DMS153 treated with DMSO at 0.1 percent for 48 hours (cell line): ENCODE measurements at regions not wholly inside any gene's neighbourhood (a gene's known extent, or its start where the extent isn't known, plus 50 kb on each side); places are given as distances from the start of the nearest gene placed in this dataset.

Experiments used
- DNase-seq: peaks from one replicate; lab custom pipeline; 2025; ENCODE audit not compliant: unreplicated experiment; lab: John Stamatoyannopoulos, UW

DNA sequence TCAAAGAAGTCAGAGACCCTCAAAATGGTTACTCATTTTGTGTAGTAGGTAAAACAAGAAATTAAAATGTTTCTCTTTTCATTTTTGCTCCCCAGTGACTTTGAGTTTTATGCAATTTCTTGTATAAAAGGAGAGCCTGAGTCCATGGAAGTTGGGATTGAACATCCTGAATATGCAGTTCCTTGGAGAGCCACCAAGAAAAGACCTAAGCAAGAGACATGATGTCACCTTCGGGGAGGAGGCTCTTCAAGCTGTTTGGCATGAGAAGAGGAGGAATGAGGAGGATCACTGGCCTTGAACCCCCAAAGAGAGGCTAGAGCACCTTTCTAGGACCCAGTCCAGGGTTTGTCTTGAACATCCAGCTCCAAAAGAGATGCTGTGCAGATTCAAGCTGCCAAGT is 62.3 kb upstream of the CALM2 start:
- DNase-seq = no peak

DNA sequence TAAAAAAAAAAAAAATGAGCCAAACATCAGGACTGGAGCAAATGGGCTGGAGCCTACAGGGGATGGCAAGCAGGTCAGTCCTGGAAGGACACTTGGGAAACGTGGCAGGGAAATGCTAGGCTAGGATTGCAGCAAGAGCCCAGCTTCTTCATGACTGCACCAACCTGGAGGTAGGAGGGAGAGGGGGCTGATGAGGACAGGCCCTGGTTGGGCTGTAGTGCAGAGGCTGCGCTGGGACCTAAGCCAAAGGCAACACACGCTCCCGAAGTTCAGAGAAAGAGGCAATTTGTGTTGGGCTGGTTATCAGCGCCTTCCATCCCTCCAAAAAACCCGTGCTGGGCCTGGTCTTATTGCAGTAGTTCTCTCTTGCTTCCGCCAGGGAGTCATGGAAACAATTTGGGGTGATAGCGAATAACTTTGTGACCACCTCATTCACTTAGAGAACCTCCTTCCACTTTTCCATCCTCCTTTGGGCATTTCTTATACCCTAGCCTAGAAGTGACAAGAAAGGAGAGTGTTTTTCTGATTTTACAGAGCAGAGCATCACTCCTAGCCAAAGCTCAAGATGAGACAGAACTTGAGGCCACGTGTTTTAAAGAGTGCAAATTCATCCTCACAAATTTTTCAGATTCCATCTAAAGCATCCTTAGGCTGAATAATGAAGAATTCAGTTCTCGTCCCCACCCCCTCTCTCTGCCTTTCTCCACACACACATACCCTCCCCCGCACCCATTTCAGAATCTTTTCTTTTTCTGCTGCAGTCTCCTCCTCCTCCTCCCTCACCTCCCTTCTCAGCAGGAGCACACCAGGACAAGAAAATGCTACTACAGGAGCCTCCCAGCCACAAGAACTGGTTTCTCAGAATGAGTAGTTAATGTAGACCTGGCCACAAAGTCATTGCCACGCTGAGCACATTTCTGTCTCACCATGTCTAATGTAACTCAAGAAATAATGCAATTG is 61.3 kb upstream of the CALM2 start:
- no peak for DNase-seq

DNA sequence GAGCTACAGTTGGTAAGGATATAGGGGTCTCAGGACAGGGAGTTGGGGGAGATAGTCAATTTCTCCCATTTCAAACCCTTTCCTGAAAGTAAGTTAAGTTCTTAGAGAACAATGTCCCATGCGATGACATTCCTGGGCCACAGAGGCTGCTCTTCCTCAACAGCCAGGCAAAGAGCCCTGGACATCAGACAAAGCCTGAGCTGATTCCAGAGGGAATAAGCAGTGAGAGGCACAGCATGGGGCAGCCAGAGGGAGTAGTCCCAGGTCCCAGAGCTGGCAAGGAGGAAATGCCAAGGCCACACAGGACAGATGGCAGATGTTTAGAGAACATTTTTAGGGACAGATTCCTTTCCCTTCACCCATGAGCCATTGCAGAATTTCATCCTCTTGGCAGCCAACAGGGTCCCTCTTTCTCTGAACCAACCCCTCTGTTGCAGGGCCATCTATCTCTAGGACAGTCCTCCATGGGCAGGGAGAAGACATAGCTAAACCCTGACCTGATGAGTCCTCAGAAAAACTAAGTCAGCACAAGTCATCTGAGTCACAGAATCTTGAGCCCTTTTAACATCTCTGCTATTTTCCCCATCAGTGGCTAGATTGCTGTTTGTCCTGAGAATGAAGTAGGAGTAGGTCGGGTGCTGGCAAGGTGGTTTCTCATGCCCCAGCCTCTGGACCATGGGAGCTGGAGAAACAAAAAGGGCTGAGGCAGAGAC is 60.3 kb upstream of the CALM2 start:
- no peak for DNase-seq

DNA sequence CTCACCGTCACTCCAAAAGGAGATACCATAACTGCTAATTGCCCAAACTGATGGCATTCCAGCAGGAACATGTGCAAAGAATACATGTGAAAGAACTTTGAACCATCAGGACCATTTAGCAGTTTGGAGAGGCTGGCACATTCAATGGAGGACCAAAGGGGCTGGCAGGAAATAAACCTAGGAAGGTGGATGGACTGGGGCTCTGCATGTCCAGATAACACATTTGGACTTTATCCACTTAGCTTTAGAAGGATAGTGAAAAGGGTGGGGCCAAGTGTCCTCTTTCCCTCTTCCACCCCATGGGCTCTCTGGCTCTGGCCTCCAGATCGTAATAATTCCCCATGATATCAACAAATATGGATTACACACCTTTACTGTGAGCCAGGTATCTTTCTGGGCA is 58.8 kb upstream of the CALM2 start:
- no peak for DNase-seq

DNA sequence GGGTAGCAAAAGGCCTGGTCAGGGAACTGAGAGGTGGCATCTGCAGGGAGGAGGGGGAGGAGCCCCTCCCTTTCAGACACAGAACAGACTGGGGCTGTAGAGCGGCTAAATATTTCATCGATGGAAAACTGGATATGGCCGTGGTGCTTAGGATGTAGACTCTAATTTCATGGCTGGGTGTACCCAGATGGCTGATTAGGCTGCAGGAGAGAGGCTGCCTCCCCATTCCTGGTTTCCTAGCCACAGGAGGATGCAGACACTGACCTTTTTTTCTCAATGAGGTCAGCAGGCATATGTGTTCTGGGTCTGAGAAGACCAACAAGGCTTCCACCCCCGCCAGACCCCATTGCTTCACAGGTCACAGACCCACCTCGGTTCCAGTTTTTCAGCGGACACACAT is 58.1 kb upstream of the CALM2 start:
- no peak for DNase-seq

DNA sequence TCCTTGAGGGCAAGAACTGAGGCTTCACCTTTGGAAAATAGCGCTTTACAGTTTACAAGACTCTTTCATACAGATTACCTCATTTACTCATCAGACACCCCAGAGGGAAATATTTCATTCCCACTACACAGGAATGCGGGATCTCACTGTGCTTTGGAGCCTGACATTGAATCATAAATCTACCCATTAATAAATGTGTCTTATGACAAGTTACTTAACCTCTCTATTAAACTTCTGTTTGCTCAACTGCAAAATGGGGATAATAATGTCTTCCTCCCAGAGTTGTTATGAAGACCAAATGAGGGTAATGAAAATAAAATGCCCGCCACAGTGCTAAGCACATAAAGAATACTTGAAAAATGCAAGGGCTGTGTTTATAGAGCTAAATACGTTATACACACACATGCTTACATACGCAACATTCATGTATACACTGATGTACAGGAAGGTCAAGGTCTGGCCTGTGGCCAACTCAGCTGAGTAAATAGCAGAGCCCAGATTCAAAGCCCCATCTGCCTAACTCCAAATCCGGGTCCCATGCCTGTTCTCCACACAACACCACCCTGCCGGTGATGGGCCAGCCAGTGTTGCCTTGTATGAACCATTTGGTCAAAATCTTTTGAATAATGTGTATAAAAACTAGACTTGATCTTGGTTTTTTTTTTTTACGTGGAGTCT is 56.6 kb upstream of the CALM2 start:
- peak; percentile 48 for DNase-seq

DNA sequence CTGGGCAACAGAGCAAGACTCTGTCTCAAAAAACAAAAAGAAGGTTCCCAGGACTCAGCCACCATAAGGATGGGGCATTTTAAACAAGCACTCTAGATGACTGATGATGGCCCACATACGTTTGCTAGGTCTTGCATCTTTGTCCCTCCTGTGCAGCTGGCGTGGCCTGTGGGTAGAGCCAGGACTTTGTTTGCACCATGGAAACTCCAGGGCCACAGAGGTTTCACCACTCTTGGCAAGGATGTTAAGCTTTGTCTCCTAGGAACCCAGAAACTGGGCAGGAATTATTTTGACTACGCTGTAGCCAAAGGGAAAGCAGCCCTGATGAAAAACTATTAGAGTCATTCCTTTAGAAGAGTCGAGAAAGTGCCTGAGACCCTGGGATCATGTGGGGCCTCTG is 54.1 kb upstream of the CALM2 start:
- no peak for DNase-seq

DNA sequence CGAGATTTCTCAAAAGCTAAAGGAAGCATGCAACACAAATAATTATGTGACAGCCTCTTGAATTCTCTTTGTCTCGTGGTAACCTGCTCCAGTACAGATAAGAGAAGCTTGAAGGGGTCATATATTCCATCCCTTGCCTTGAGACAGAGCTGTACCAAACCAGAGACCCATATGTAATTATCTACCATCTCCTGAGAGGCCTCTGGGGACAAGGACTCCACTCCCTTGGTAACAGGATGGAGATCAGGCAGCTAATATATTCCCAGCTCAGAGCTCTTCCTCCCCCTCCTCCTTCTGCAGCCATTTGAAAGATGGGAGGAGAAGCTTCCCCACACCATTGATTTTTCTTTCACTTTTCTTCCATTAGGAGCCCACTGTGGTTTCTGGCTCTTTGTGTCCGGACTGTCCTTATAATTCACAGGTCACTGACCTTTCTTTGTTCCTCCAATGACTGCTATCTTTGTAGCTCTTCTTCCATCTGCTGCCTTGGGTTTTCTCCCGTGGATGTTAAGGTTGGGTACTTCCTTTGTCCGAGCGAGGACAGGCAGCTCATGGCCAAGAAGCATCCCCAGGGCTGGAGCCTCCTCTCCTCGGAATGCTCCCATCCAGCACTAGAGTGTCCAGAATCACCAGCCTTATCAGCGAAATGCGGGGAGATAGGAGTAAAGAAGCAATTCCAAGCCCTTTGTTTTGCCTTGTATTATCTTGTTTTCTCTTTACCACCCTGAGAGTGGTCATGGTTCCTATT is 51.4 kb upstream of the CALM2 start:
- peak; percentile 38 for DNase-seq

DNA sequence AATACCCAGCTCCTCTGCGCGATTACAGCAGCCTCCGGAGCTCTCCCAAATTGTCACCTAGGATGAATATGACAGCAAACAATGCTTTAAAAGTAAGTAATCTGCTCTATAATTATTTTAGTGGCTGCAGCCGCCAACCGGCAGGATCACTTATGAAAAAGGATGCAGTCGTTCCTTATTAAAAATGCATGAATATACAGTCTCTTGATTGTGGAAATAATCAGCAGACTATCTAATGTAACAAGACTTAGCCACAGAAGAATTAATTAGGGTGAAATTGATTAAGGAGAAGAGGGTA is 50.6 kb upstream of the CALM2 start:
- DNase-seq = peak; percentile 59

DNA sequence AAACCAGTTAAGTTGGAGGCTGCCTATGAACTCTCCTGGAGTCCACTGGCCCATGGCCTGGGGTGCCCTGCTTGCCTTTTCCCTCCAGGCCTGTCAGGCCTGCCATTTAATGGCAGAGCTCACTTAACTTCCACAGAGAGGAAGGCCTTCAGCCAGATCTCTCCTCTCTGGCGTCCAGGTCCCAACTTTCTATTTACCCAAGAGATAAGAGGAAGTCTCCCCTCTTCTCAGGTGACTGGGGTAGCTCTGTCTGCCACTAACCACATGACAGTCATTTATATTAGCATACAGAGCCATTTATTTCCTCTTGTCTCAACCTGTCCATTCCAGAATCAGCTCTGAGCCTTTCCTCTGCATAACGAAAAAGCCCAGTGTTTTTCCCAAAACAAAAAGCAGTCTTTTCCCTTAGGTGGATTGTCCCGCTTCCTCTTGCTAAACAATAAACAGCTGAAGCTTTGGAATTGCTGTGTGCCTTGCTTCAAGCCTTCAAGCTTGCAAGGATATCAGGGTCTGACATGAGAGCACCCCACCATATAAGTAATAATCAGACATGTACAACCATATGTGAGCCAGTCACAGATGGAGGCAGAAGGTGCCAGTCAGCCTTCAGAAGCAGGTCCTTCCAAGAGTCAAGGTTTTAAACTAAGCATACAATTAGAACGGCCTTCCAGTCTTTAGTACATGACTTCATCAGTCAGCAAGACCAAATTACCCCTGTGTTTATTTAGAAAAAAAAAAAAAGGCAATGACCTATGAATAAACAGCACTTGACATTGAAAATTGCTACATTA is 50.0 kb upstream of the CALM2 start:
- DNase-seq = peak; percentile 70
